EH (cell line): ENCODE measurements at regions not wholly inside any gene's neighbourhood (a gene's known extent, or its start where the extent isn't known, plus 50 kb on each side); places are given as distances from the start of the nearest gene placed in this dataset.

Experiments
- DNase-seq: peaks from one replicate; pipeline ENCODE4 v3.0.0-alpha.2; 2015; ENCODE audit warnings: low read depth

GRCh38 chr15:46110755-46111154 lies 475.9 kb downstream of the SQOR start:
- no peak for DNase-seq

DNA sequence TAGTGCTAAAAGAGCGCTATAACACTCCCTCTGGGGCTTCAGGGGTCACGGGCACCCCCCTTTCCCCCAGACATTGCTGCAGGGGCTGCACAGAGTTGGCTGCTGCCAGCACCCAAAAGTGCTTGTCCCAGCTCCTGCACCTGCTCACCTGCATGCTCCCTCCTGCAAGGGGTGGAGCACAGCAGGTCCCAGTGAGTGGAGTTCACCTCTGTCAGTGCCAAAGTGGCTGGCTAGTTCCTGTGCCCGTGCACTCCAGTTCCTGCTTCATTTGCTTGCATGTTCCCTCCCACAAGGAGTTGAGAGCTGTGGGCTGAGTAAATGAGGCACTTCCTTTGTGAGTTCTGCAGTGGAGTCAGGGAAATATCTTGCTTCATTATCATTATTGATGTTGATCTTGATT lies 476.9 kb downstream of the SQOR start:
- no peak for DNase-seq

GRCh38 chr15:46117071-46117470 lies 482.2 kb downstream of the SQOR start:
- peak; percentile 40 for DNase-seq

GRCh38 chr15:46120713-46121112 lies 485.9 kb downstream of the SQOR start:
- DNase-seq = no peak

GRCh38 chr15:46121441-46121840 lies 486.6 kb downstream of the SQOR start:
- no peak for DNase-seq

DNA sequence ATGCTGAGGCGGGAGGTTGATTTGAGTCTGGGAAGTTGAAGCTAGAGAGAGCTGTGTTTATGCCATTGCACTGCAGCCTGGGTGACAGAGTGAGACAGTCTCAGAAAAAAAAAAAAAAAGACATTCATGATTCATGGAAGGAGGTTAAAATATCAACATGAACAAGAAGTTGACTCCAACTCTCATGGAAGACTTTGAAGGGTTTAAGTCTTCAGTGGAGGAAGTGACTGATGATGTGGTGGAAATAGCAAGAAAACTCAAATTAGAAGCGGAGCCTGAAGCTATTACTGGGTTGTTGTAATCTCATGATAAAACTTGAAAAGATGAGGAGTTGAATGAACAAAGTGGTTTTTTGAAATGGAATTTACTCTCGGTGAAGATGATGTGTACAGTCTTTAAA lies 491.8 kb downstream of the SQOR start:
- peak; percentile 71 for DNase-seq

GRCh38 chr15:46127361-46127874 lies 492.6 kb downstream of the SQOR start:
- DNase-seq = peak; percentile 83

DNA sequence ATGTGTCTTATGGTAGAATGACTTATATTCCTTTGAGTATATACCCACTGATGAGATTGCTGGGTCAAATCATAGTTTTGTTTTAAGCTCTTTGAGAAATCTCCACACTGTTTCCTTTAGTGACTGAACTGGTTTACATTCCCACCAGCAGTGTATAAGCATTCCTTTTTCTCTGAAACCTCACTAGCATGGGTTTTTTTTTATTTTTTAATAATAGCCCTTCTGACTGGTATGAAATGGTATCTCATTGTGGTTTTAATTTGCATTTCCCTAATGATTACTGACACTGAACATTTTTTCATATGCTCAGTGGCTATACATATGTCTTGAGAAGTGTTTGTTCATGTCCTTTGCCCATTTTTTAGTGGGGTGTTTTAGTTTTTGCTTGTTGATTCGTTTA lies 494.3 kb downstream of the SQOR start:
- peak; percentile 80 for DNase-seq

DNA sequence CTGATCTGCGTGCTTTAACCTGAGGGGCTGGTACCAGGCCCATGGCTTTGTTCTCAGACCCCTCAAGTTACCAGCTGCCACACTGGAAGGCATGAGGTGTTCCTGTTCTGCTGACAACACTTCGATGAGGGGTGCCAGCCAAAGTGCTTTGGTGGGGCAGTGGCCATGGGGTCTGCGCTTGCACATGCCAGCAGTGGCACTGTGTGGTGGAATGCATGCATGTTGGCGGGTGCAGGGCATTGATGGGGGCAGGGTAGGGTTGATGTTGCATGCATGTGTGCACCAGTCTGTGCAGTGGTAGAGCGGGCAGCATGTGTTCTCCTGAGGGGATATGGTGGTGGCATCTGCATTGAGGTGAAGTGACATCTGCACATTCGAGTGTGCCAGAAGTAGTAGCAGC lies 497.0 kb downstream of the SQOR start:
- no peak for DNase-seq

DNA sequence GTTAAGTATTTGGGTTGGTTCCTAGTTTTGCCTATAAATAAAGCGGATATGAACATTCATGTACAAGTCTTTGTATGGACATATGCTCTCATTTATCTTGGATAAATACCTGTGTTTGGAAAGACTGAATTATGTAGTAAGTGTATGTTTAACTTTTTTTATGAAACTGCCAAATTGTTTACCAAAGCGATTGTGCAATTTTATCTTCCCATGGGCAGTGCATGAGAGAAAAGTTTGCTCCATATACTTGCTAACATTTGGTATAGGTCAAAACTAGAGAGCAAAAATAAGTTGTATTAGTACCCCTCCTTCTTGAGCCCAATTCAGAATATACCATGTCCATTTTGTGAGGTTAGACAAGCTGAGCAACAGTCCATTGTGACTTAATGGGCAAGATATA lies 502.6 kb downstream of the SQOR start:
- DNase-seq = no peak

- DNase-seq = no peak
Measured at GRCh38 chr15:46146002-46146401, 511.2 kb downstream of the SQOR start.

- no peak for DNase-seq
Measured at GRCh38 chr15:46146915-46147314, 512.1 kb downstream of the SQOR start.

GRCh38 chr15:46151786-46152185 lies 517.0 kb downstream of the SQOR start:
- no peak for DNase-seq

- DNase-seq = no peak
Measured at GRCh38 chr15:46166750-46167149, 531.9 kb downstream of the SQOR start.

GRCh38 chr15:46170326-46170725 lies 535.5 kb downstream of the SQOR start:
- DNase-seq = no peak

GRCh38 chr15:46174122-46174521 lies 539.3 kb downstream of the SQOR start:
- DNase-seq = no peak

GRCh38 chr15:46177219-46177618 lies 542.4 kb downstream of the SQOR start:
- DNase-seq = no peak

DNA sequence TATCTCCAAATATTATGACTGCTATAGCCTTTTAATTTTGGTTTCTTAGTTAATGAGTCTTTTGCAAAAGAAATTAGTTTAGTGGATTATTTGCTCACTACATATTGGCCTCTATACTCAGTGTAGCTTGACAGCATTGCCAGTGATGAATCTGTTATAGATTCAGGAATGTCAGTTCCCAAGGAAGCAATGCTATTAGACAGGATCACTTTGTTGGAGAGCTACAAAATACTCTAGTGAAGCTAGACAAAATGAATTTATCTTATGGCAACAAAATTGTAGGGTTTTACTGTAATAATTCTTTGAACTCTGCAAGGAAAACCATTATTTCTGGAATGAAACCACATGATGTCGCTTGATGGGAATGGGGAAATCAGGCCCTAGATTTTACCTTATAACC lies 543.3 kb downstream of the SQOR start:
- no peak for DNase-seq

- no peak for DNase-seq
Measured at GRCh38 chr15:46207341-46207740, 572.5 kb downstream of the SQOR start.

DNA sequence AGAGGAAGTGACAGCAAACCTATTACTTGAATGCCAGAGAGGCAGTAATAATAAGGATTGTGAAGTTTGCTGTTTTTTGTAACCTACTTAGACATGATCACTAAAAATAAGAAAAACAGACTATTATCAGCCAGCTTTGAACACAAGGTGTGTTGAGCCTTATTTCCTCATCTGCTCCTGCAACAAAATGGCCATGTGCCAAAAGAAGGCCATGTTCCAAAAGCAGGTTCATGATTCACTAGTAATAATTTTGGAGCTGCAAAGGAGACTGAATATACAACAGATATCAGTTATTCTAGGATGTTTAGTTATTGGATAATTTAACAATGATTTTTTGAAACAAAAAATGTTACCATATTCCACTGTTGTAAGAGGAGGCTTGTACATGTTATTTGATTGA lies 578.7 kb downstream of the SQOR start:
- DNase-seq = no peak

DNA sequence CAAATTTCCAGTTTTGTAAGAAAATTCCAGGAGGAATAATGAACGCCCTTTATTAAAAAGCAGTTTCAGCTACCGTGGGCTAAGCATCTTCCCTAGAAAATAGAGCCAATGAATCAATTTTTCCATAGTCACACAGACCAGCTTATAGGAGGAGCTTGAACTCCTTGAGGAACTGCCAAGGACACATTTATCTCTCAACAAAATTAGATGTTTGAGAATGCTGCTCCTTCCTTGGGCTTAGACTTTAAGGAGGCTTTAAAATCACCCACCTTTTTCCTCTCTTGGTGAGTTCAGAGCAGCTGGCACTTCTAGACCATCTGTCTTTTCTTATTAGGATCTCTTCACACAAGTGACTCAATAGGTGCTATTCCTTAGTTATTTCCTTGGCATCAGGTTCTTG lies 588.0 kb downstream of the SQOR start:
- DNase-seq = no peak

GRCh38 chr15:46229263-46229662 lies 594.4 kb downstream of the SQOR start:
- no peak for DNase-seq

DNA sequence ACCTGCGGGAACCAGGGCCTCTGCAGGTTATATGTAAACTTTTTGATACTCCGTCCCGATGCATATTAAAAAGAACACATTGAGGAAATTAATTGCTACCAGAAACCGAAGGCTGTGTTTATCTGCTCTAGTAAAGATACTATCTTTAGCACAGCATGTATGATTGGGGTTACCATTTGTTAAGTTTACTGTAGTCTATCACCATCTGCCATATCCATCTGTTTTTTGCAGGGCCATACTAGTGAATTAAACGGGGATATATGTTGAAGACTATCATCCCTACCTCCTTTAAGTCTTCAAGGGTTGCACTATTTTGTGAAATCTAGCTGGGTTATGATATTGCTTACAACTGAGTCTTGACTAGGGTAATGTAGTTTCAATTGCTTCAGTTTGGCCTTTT lies 597.0 kb downstream of the SQOR start:
- no peak for DNase-seq

GRCh38 chr15:46232471-46232870 lies 597.6 kb downstream of the SQOR start:
- DNase-seq = no peak

- DNase-seq = no peak
Measured at GRCh38 chr15:46242935-46243334, 608.1 kb downstream of the SQOR start.
